SK-N-SH (cell line): ENCODE measurements at regions not wholly inside any gene's neighbourhood (a gene's known extent, or its start where the extent isn't known, plus 50 kb on each side); places are given as distances from the start of the nearest gene placed in this dataset.

Source experiments
- CTCF ChIA-PET: fragments of 300-600, 350-600 bp; formaldehyde crosslinking; extraction: SDS; loops from one replicate; lab custom pipeline; 2021; lab: Yijun Ruan, JAX
- POLR2A ChIA-PET: fragments of 350-600 bp; sonication (Branson Sonifier 250); formaldehyde crosslinking; extraction: SDS; loops from one replicate; lab custom pipeline; 2020; ENCODE audit warnings: antibody characterized with exemption, inconsistent platforms; lab: Yijun Ruan, JAX
- DNase-seq: peaks from one replicate; pipeline ENCODE4 v3.0.0; 2012
- H2AFZ ChIP-seq: fragments of 200-600 bp; sonication (generic); 2 replicates; pipeline ENCODE4 v1.8.1; 2016; ENCODE audit warnings: antibody characterized with exemption, mild to moderate bottlenecking, low read depth
- H3F3A ChIP-seq: fragments of 200-600 bp; sonication (generic); replicated peaks from 2 replicates; pipeline ENCODE3; 2016; ENCODE audit warnings: antibody characterized with exemption, mild to moderate bottlenecking; ENCODE audit not compliant: insufficient read depth
- H3K27ac ChIP-seq, 2 experiments: fragments of 200-500 bp in 1 of 2; fragments of 200-600 bp in 1 of 2; sonication (Bioruptor generic) in 1 of 2; sonication (generic), shearing (Covaris generic) in 1 of 2; 2 replicates each; pipeline versions ENCODE4 v1.5.1 to v1.6.1; 2014 to 2016; ENCODE audit warnings: low read depth in 2 of 2, inconsistent platforms in 1 of 2, low read length in 1 of 2, mild to moderate bottlenecking in 1 of 2, mixed read lengths in 1 of 2
- H3K27me3 ChIP-seq: fragments of 200-600 bp; sonication (generic), shearing (Covaris generic); 2 replicates; pipeline ENCODE4 v1.6.1; 2016; ENCODE audit warnings: mixed run types; ENCODE audit not compliant: insufficient read depth
- H3K36me3 ChIP-seq, 2 experiments: fragments of 200-500 bp in 1 of 2; fragments of 200-600 bp in 1 of 2; sonication (Bioruptor generic) in 1 of 2; sonication (generic) in 1 of 2; replicated peaks in 1 of 2; 2 replicates each; pipeline versions ENCODE3 to v1.5.1; 2014 to 2016; ENCODE audit warnings: low read length in 1 of 2, mild to moderate bottlenecking in 1 of 2; ENCODE audit not compliant: insufficient read depth in 2 of 2, control insufficient read depth in 1 of 2
- H3K4me1 ChIP-seq, 2 experiments: fragments of 200-500 bp in 1 of 2; fragments of 200-600 bp in 1 of 2; sonication (Bioruptor generic) in 1 of 2; sonication (generic), shearing (Covaris generic) in 1 of 2; 2 replicates each; pipeline versions ENCODE4 v1.5.1 to v1.6.1; 2014 to 2016; ENCODE audit warnings: low read depth in 1 of 2, low read length in 1 of 2, mixed run types in 1 of 2; ENCODE audit not compliant: insufficient read depth in 2 of 2, control insufficient read depth in 1 of 2
- H3K4me2 ChIP-seq: fragments of 200-600 bp; sonication (generic), shearing (Covaris generic); 2 replicates; pipeline ENCODE4 v1.6.1; 2017; ENCODE audit warnings: mixed run types
- H3K4me3 ChIP-seq, 2 experiments: fragments of 200-500 bp in 1 of 2; fragments of 200-600 bp in 1 of 2; sonication (Bioruptor generic) in 1 of 2; sonication (generic), shearing (Covaris generic) in 1 of 2; 2 replicates each; pipeline versions ENCODE4 v1.5.1 to v1.8.1; 2014 to 2016; ENCODE audit warnings: low read depth in 2 of 2, inconsistent platforms in 1 of 2, low read length in 1 of 2, mild to moderate bottlenecking in 1 of 2, mixed read lengths in 1 of 2, moderate library complexity in 1 of 2
- H3K79me2 ChIP-seq: fragments of 200-600 bp; sonication (generic); 2 replicates; pipeline ENCODE4 v1.8.1; 2017; ENCODE audit warnings: mild to moderate bottlenecking; ENCODE audit not compliant: insufficient read depth
- H3K9ac ChIP-seq: fragments of 200-600 bp; sonication (generic); 2 replicates; pipeline ENCODE4 v1.6.1; 2017; ENCODE audit warnings: mixed run types
- H3K9me2 ChIP-seq: fragments of 200-600 bp; sonication (generic); 2 replicates; pipeline ENCODE4 v1.6.1; 2017; ENCODE audit warnings: mixed run types
- H3K9me3 ChIP-seq: fragments of 200-600 bp; sonication (generic); 2 replicates; pipeline ENCODE4 v1.6.1; 2017; ENCODE audit warnings: mixed run types, mild to moderate bottlenecking, moderate library complexity
- H4K20me1 ChIP-seq: fragments of 200-600 bp; sonication (generic); 2 replicates; pipeline ENCODE4 v1.6.1; 2017; ENCODE audit warnings: mild to moderate bottlenecking, mixed run types; ENCODE audit not compliant: insufficient read depth
- ELF1 ChIP-seq: IDR thresholded peaks from 2 replicates; pipeline ENCODE4 v1.4.0; 2012
- FOSL2 ChIP-seq: IDR thresholded peaks from 2 replicates; pipeline ENCODE4 v1.4.0; 2012; ENCODE audit warnings: low read depth, mild to moderate bottlenecking, moderate library complexity, borderline replicate concordance
- GABPA ChIP-seq: IDR thresholded peaks from 2 replicates; pipeline ENCODE4 v1.4.0; 2012; ENCODE audit warnings: low read depth, mild to moderate bottlenecking
- GATA2 ChIP-seq: sonication (generic); formaldehyde crosslinking; IDR thresholded peaks from 2 replicates; pipeline ENCODE4 v1.5.0; 2020; ENCODE audit warnings: mild to moderate bottlenecking, missing genetic modification reagents
- JUND ChIP-seq: IDR thresholded peaks from 2 replicates; pipeline ENCODE4 v1.4.0; 2012
- MEF2A ChIP-seq: IDR thresholded peaks from 2 replicates; pipeline ENCODE4 v1.4.0; 2012; ENCODE audit warnings: low read depth, borderline replicate concordance
- MXI1 ChIP-seq: IDR thresholded peaks from 2 replicates; pipeline ENCODE4 v1.6.1; 2012; ENCODE audit warnings: mild to moderate bottlenecking, low read depth, low read length, improper control_type of control experiment
- NFIC ChIP-seq: IDR thresholded peaks from 2 replicates; pipeline ENCODE4 v1.4.0; 2012; ENCODE audit warnings: borderline replicate concordance
- RAD21 ChIP-seq: IDR thresholded peaks from 2 replicates; pipeline ENCODE4 v1.6.1; 2012; ENCODE audit warnings: mild to moderate bottlenecking, low read length
- RCOR1 ChIP-seq: fragments of 150-350 bp; IDR thresholded peaks from 2 replicates; pipeline ENCODE4 v1.6.1; 2017; ENCODE audit warnings: antibody characterized with exemption, low read length
- RXRA ChIP-seq: IDR thresholded peaks from 2 replicates; pipeline ENCODE4 v1.4.0; 2012; ENCODE audit warnings: low read depth, mild to moderate bottlenecking, borderline replicate concordance
- YY1 ChIP-seq: IDR thresholded peaks from 2 replicates; pipeline ENCODE4 v1.4.0; 2012; ENCODE audit warnings: low read depth, mild to moderate bottlenecking
- WGBS: methylation state at CpG from one replicate; pipeline ENCODE4 v1.1.6; 2017; ENCODE audit warnings: low lambda C conversion rate; 5-methylcytosine and 5-hydroxymethylcytosine counted together
- TF ChIP-seq, protein P1 (sequence below): IDR thresholded peaks from 2 replicates; pipeline ENCODE4 v1.4.0; 2012; ENCODE audit warnings: low read depth, borderline replicate concordance
- TF ChIP-seq, protein P2 (sequence below): fragments of 150-350 bp; IDR thresholded peaks from 2 replicates; pipeline ENCODE4 v1.6.1; 2016; ENCODE audit warnings: mild to moderate bottlenecking, low read depth, low read length
- TF ChIP-seq, protein P3 (sequence below): IDR thresholded peaks from 2 replicates; pipeline ENCODE4; 2012
- TF ChIP-seq, protein P4 (sequence below): IDR thresholded peaks from 2 replicates; pipeline ENCODE4 v1.6.1; 2012; ENCODE audit warnings: mild to moderate bottlenecking, low read depth, low read length, moderate library complexity

GRCh38 chr15:96403071-96403470 lies 72.6 kb downstream of the NR2F2 start:
- no peak for DNase-seq
- Histone ChIP-seq H3K36me3 (no peaks in the 10 kb centered on the region), H3K79me2 (no peaks in the 10 kb centered on the region), H4K20me1 (no peaks in the 10 kb centered on the region), H3K4me3 (no peak overlapping the region), H3K9me3 (no peaks in the 10 kb centered on the region), H3K27me3 (peaks cover 18% of the 10 kb centered on the region; the same call in 1 of the 2 replicates), H3K9ac (no peak overlapping the region), H3K4me1 (no peaks in the 10 kb centered on the region; a peak in 1 of 4 replicates), H3F3A (no peaks in the 10 kb centered on the region), H3K9me2 (no peaks in the 10 kb centered on the region), H3K4me2 (no peak overlapping the region), H3K27ac (no peak overlapping the region), H2AFZ (no peak overlapping the region)
- TF ChIP-seq, protein P1, sequence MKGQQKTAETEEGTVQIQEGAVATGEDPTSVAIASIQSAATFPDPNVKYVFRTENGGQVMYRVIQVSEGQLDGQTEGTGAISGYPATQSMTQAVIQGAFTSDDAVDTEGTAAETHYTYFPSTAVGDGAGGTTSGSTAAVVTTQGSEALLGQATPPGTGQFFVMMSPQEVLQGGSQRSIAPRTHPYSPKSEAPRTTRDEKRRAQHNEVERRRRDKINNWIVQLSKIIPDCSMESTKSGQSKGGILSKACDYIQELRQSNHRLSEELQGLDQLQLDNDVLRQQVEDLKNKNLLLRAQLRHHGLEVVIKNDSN = no peak
- TF ChIP-seq, protein P2, sequence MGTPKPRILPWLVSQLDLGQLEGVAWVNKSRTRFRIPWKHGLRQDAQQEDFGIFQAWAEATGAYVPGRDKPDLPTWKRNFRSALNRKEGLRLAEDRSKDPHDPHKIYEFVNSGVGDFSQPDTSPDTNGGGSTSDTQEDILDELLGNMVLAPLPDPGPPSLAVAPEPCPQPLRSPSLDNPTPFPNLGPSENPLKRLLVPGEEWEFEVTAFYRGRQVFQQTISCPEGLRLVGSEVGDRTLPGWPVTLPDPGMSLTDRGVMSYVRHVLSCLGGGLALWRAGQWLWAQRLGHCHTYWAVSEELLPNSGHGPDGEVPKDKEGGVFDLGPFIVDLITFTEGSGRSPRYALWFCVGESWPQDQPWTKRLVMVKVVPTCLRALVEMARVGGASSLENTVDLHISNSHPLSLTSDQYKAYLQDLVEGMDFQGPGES = no peak
- POLR2A ChIA-PET = no interaction called here
- CTCF ChIA-PET = no interaction called here
- 0% methylated on average over 1 of the region's 1 CpG for WGBS

DNA sequence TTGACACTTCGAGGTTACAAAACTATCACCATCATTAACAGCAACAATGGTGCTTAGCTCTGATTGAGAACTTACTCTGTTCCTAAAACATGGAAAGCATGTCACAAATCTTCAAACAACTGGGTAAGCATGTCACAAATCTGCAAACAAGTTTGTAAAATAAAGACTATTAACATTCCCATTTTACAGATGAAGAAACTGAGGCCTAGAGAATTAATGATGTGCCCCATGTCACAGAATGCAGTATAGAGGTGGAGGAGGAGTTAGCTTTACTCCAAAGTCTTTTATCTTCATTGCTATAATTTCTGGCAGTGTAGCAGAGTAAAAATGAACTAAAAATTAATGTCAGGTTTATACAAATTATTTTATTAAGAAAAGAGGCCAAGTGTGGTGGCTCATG lies 73.4 kb downstream of the NR2F2 start:
- peaks cover 0 to under 1% of the 10 kb centered on the region in 2 experiments; a peak in 1 of 4 replicates for H3K4me1 ChIP-seq
- TF ChIP-seq, protein P3, sequence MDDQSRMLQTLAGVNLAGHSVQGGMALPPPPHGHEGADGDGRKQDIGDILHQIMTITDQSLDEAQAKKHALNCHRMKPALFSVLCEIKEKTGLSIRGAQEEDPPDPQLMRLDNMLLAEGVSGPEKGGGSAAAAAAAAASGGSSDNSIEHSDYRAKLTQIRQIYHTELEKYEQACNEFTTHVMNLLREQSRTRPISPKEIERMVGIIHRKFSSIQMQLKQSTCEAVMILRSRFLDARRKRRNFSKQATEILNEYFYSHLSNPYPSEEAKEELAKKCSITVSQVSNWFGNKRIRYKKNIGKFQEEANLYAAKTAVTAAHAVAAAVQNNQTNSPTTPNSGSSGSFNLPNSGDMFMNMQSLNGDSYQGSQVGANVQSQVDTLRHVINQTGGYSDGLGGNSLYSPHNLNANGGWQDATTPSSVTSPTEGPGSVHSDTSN = no peak
- TF ChIP-seq GATA2 (CRISPR knock-in tag) = no peak
- TF ChIP-seq, protein P2 = no peak
- TF ChIP-seq, protein P4, sequence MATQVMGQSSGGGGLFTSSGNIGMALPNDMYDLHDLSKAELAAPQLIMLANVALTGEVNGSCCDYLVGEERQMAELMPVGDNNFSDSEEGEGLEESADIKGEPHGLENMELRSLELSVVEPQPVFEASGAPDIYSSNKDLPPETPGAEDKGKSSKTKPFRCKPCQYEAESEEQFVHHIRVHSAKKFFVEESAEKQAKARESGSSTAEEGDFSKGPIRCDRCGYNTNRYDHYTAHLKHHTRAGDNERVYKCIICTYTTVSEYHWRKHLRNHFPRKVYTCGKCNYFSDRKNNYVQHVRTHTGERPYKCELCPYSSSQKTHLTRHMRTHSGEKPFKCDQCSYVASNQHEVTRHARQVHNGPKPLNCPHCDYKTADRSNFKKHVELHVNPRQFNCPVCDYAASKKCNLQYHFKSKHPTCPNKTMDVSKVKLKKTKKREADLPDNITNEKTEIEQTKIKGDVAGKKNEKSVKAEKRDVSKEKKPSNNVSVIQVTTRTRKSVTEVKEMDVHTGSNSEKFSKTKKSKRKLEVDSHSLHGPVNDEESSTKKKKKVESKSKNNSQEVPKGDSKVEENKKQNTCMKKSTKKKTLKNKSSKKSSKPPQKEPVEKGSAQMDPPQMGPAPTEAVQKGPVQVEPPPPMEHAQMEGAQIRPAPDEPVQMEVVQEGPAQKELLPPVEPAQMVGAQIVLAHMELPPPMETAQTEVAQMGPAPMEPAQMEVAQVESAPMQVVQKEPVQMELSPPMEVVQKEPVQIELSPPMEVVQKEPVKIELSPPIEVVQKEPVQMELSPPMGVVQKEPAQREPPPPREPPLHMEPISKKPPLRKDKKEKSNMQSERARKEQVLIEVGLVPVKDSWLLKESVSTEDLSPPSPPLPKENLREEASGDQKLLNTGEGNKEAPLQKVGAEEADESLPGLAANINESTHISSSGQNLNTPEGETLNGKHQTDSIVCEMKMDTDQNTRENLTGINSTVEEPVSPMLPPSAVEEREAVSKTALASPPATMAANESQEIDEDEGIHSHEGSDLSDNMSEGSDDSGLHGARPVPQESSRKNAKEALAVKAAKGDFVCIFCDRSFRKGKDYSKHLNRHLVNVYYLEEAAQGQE = no peak
- TF ChIP-seq YY1 = no peak
- TF ChIP-seq NFIC = no peak
- TF ChIP-seq GABPA = no peak
- TF ChIP-seq RCOR1 = no peak
- no peak for TF ChIP-seq JUND
- TF ChIP-seq RAD21 = no peak
- TF ChIP-seq MEF2A = no peak
- no peak for TF ChIP-seq FOSL2
- TF ChIP-seq ELF1 = no peak
- TF ChIP-seq MXI1 = no peak
- no peak for TF ChIP-seq RXRA
- no peaks in the 10 kb centered on the region for H3K36me3 ChIP-seq
- ChIA-PET CTCF (no interaction called here), POLR2A (no interaction called here)
- H3F3A ChIP-seq = no peaks in the 10 kb centered on the region
- H3K9me3 ChIP-seq = no peaks in the 10 kb centered on the region
- no peak for DNase-seq
- H3K9me2 ChIP-seq = no peaks in the 10 kb centered on the region
- no peaks in the 10 kb centered on the region for H4K20me1 ChIP-seq
- no peak overlapping the region for H2AFZ ChIP-seq
- H3K4me3 ChIP-seq = no peak overlapping the region
- H3K4me2 ChIP-seq = no peak overlapping the region
- H3K27me3 ChIP-seq = peaks cover 25% of the 10 kb centered on the region
- no peak overlapping the region for H3K9ac ChIP-seq
- H3K79me2 ChIP-seq = no peaks in the 10 kb centered on the region
- no peak overlapping the region for H3K27ac ChIP-seq
- WGBS = 0% methylated on average over 1 of the region's 1 CpG
